Dedifferentiated amniotic fluid mesenchymal stem cell (primary cell): ENCODE measurements at regions not wholly inside any gene's neighbourhood (a gene's known extent, or its start where the extent isn't known, plus 50 kb on each side); places are given as distances from the start of the nearest gene placed in this dataset.
A peak's percentile ranks its signal among the peaks of the same experiment; 100 is the strongest.
"Not testable (repeated sequence)": the region's sequence is repeated elsewhere in the genome, so short reads cannot be mapped to it uniquely, and the experiment has no call there.

Experiments used
- DNase-seq: peaks from one replicate; pipeline ENCODE4 v3.0.0-alpha.2; 2016; ENCODE audit errors: extremely low spot score

DNA sequence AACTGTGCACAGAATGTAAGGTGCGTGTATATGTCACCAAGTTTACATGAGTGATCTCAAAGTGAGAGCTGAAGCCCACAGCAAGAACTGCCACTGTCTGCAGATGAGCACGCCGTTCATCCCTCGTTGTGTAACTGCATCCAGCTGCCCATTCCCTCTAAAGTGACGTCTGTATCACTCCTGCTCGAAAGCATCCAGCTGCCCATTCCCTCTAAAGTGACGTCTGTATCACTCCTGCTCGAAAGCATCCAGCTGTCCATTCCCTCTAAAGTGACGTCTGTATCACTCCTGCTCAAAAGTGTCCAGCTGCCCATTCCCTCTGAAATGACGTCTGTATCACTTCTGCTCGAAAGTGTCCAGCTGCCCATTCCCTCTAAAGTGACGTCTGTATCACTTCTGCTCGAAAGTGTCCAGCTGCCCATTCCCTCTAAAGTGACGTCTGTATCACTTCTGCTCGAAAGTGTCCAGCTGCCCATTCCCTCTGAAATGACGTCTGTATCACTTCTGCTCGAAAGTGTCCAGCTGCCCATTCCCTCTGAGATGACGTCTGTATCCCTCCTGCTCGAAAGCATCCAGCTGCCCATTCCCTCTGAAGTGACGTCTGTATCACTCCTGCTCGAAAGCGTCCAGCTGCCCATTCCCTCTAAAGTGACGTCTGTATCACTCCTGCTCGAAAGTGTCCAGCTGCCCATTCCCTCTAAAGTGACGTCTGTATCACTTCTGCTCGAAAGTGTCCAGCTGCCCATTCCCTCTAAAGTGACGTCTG is 871.4 kb downstream of the TRIML1 start:
- not testable (repeated sequence) for DNase-seq

- DNase-seq, result peak; percentile 29
These were observed 882.6 kb downstream of the TRIML1 start for GRCh38 chr4:189021831-189022230.

DNA sequence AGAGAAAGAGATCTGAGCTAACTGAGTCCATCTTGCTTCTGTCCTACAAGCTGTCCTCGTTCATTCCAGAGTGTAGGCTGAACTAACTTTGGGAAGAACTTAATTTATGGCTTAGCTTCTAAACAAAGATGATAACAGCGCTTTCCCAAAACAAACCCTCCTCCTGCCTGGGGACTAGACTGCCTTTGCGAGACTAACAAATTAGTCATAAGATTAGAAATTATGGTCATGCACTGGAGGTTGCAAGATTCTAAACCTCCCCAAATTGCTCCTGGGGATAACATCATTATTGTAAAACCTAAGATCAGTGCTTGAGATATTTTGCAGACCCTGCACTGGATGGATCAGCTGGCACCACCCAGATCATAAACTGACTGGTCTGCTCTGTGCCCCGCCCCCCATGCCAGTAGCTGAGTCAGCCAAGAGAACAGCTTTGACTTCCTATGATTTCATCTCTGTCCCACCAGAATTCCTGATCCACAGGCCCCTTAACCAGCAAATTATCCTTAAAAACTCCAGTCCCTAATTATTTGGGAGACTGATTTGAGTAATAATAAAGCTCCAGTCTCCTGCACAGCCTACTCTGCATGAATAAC is 883.3 kb downstream of the TRIML1 start:
- no peak for DNase-seq

- DNase-seq, result no peak
These were observed 890.8 kb downstream of the TRIML1 start for GRCh38 chr4:189029976-189030504.

DNA sequence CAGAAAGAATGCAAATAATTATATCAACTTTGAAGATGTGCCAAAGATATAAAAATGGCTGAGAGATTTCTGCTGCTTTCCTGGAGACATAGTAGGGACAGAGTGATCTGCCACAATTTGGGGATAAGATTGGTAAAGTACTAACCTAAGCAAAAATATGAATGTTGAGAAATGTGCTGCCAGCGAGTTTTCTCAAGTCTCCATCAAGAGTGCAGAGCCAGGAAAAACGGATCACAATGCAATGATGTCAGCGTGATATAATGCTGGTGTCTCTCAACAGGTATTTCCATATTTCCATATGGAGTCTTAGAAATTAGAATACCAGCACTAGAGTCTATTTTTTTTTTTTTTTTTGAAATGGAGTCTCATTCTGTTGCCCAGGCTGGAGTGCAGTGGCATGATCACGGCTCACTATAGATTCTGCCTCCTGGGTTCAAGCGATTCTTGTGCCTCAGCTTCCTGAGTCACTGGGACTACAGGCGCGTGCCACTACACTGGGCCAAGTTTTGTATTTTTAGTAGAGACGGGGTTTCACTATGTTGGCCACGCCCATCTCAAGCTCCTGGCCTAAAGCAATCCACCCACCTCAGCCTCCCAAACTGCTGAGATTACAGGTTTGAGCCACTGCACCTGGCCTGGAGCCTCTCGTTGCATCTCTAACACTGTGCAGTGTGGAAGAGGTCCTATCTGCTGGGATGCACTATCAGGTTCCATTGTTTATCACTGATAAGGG is 893.5 kb downstream of the TRIML1 start:
- DNase-seq, result no peak

- DNase-seq, result no peak
These were observed 894.6 kb downstream of the TRIML1 start for GRCh38 chr4:189033801-189034347.

DNA sequence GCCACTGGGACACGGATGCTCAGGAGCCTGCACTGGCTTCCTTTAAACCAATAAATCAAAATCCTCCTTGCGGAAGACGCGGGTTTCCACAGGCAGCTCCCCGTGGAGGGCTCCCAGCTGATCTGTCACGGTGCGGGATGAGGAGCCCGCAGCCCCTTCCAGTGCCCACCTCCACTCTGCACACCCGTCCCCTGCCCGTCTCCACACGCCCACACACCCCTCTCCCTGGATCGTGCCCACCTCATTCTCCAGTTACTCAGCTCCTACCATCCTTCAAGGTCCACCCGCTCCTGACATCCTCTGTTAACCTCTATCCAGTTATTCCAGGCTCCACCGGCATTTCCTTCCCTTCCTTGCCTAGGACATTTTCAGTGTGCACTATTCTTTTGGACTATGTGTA is 895.9 kb downstream of the TRIML1 start:
- DNase-seq, result no peak

DNA sequence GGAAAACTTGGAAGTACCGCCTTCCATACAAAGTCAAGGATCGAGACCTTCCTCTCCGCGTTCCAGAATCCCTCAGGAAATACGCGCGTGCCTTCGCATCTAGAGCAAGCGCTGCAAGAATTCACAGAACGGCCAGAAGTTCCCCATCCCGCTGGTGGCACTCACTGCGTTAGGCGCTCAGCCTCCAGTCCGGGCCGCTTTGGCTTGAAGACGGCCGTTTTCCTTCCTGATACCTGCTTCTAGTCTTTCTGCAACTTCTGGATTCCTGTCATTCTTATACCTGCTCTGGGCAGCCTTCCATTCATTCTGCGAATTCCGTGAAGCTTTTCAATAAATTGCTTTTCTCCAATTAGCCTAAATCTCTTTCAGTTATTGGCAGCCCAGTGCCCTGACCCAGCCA is 896.4 kb downstream of the TRIML1 start:
- DNase-seq, result no peak

GRCh38 chr4:189036906-189037305 is 897.7 kb downstream of the TRIML1 start:
- no peak for DNase-seq

DNA sequence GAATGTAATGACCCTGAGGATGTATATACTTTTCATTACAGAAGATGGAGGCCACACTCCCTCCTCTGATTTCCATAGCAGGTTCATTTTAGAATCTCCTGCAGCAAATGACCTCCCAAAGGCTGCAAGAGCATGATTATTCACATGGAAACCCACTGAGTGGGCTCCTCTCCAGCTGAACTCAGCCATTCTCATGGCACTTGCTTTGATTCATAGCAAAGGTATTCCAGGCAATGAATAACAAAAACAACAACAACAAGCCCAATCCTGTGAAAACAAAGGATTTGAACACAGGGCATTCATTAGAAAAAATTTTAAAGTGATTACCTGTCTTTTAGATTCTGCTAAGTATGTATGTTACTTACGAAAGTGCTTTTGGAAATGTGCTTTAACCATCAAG is 894.0 kb upstream of the FRG1 start:
- no peak for DNase-seq

- DNase-seq, result no peak
These were observed 892.6 kb upstream of the FRG1 start for GRCh38 chr4:189048119-189048518.

DNA sequence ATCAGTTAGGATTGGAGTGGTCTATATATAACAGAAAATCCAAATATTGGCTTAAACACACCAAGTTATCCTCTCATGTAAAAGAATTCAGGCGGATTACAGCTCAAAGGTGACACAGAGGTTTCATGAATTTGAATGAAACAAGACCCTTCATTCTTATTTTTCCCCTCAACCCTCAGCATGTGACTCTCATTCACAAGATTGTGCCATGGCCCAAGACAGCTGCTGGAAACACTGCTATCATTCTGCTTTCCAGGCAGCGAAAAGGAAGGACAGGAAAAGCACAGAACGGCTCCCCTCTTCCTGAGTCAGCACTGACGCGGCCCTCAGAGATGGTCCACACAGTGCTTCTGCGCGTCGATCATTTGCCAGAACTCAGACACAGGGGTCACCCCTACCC is 891.0 kb upstream of the FRG1 start:
- no peak for DNase-seq

GRCh38 chr4:189050643-189051042 is 890.0 kb upstream of the FRG1 start:
- DNase-seq, result no peak

DNA sequence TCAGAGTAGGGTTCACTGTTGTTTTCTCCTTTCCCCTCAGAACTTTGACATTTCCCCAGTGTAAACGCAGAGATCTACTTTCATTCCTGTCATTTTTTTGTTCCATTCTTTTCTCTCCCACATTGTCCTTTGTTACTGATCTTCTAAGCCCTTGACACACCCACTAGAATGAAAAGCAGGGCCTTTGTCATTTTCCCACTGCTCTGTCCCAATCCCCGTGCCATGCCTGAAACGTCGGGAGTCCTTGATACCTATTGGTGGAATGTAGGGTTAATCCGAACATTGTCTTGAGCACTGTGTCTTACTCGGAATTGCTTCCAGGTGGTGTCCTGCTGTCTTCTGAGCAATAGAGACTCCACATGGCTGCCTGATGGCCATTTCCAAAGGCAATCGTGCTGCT is 887.1 kb upstream of the FRG1 start:
- DNase-seq, result no peak

DNA sequence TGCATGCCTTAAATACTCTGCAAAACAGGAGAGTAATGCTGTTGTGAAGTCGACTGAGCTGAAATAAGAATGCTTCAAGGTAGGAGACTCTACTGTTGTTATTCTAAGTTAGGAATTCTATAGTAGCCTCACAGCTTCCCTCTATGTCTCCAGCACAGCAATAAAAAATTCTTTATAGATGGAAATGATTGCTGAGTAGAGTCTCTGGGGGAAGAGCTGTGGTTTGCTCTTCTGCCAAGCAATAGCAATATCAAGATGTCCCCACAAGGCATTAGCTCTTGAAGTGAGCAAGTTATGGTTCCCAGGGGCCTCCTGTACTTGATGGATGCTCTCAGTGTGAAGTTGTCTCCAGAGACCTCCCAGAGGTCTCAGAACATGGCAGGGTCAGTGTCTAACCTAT is 880.6 kb upstream of the FRG1 start:
- no peak for DNase-seq

DNA sequence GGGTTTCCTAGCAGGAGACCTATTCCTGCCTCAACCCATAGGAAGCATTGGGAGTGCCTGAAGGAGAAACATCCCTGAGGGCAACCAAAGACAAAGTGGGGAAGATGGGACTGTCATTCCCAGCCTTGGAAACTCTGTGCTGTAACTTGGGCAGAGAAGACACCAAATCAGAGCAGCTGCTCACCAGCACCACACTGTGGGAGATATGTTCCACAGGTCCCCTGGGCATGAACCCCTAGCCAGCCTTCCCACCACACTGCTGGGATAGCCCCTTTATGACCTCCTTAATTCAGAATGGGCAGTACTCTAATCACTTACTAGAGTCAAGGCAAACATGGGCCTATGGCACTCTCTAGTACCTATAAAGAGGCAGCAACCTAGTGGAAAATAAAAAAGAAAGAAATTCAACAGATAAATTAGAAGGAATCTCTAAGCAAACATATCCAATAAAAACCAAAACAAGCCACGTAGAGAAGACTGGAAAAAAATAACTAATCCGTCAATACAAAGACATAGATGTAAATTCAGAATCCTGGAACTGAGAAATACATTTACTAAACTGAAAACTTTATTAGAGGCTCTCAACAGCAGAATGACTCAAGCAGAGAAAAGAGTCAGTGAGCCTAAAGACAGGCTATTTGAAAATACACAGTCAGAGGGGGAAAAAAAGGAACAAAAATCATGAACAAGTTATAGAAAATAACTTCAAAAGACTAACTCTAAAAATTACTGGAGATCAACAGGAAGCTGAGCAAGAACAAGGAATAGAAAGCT is 878.4 kb upstream of the FRG1 start:
- no peak for DNase-seq

- no peak for DNase-seq
These were observed 870.9 kb upstream of the FRG1 start for GRCh38 chr4:189069772-189070171.

DNA sequence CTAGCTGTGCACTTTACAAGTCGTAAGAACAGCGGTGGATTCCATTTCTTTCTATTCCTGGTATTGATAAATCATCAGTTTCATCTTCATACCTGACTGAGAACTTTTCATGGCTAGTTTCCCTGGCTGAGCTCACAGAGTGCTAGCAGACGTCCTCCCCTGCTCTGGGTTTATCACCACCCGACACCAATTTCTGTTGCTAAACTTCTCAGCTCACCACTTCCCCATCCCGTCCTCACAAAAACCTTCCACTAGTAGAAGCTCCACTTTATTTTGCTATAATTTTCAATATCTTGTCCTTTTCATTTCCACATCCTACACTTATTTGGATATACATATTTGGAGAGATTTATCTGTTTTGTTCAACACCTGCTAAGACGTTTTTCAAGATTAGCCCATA is 869.4 kb upstream of the FRG1 start:
- DNase-seq, result no peak

DNA sequence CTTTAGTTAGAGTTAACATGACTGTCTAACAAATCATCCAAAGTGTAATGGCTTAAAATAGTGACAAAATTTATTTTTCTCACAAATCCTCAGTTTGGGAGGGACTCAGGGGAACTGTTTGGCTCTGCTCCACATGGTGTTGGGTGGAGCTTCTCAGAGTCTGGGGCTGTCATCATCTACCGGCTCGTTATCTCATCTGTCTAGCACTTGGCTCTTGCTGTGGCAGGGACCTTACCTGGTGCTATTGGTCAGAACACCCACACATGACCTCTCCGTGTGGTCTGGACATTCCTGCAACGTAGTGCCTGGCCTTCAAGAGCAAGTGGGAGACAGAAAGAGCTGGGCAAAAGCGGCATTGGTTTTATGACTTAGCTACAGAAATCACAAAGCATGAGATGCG is 866.9 kb upstream of the FRG1 start:
- no peak for DNase-seq

GRCh38 chr4:189081826-189082225 is 858.8 kb upstream of the FRG1 start:
- DNase-seq, result no peak

- DNase-seq, result no peak
These were observed 856.9 kb upstream of the FRG1 start for GRCh38 chr4:189083769-189084168.

GRCh38 chr4:189084671-189085070 is 856.0 kb upstream of the FRG1 start:
- DNase-seq, result no peak
